OCI-LY7 (cell line): ENCODE measurements at regions not wholly inside any gene's neighbourhood (a gene's known extent, or its start where the extent isn't known, plus 50 kb on each side); places are given as distances from the start of the nearest gene placed in this dataset.

ENCODE experiments used
- BruUV-seq: library from RNA; stranded (reverse); fragments of 400-500 nt; replicated peaks from 2 replicates; lab custom pipeline; 2021; lab: Mats Ljungman, UMichigan
- CTCF ChIA-PET: fragments of 300-600 bp; sonication (Branson Sonifier 250); formaldehyde crosslinking; loops from one replicate; lab custom pipeline; 2022; ENCODE audit warnings: antibody characterized with exemption; ENCODE audit not compliant: unreplicated experiment; lab: Charles Lee
- POLR2A ChIA-PET: fragments of 300-600 bp; sonication (Branson Sonifier 250); formaldehyde crosslinking; loops from one replicate; lab custom pipeline; 2022; ENCODE audit warnings: antibody characterized with exemption; lab: Charles Lee
- DNase-seq: peaks from one replicate; pipeline ENCODE4 v3.0.0-alpha.2; 2015; ENCODE audit warnings: low spot score
- H2AFZ ChIP-seq: fragments of 200-600 bp; sonication (generic), shearing (Covaris generic); 2 replicates; pipeline ENCODE4 v1.6.1; 2014; ENCODE audit warnings: mild to moderate bottlenecking, antibody characterized with exemption, low read length, moderate library complexity
- H3K27ac ChIP-seq: fragments of 200-600 bp; sonication (generic); 2 replicates; pipeline ENCODE4 v1.5.1; 2014; ENCODE audit warnings: mixed run types, low read depth, mild to moderate bottlenecking, moderate library complexity, low read length, inconsistent platforms; ENCODE audit not compliant: poor library complexity, severe bottlenecking
- H3K36me3 ChIP-seq: fragments of 200-600 bp; sonication (generic); 2 replicates; pipeline ENCODE4 v1.6.1; 2014; ENCODE audit warnings: mild to moderate bottlenecking, antibody characterized with exemption, low read length, moderate library complexity, mixed read lengths; ENCODE audit not compliant: insufficient read depth
- H3K4me1 ChIP-seq: fragments of 200-600 bp; sonication (generic); 2 replicates; pipeline ENCODE4 v1.5.1; 2014; ENCODE audit warnings: mild to moderate bottlenecking, low read length; ENCODE audit not compliant: insufficient read depth, poor library complexity, severe bottlenecking
- H3K4me2 ChIP-seq: fragments of 200-600 bp; sonication (generic); 2 replicates; pipeline ENCODE4 v1.6.1; 2014; ENCODE audit warnings: mild to moderate bottlenecking, low read length
- H3K4me3 ChIP-seq: fragments of 200-600 bp; sonication (generic); 2 replicates; pipeline ENCODE4 v1.5.1; 2014; ENCODE audit warnings: mild to moderate bottlenecking, low read depth, low read length; ENCODE audit not compliant: poor library complexity, severe bottlenecking
- H3K79me2 ChIP-seq: fragments of 200-600 bp; sonication (generic); 2 replicates; pipeline ENCODE4 v1.6.1; 2016; ENCODE audit warnings: low read depth, mild to moderate bottlenecking, low read length, moderate library complexity, mixed read lengths; ENCODE audit not compliant: insufficient read depth
- H3K9me2 ChIP-seq: fragments of 200-600 bp; sonication (generic); 2 replicates; pipeline ENCODE4 v1.6.1; 2016; ENCODE audit warnings: mild to moderate bottlenecking, low read length, mixed read lengths; ENCODE audit not compliant: insufficient read depth
- H3K9me3 ChIP-seq: fragments of 200-600 bp; sonication (generic); 2 replicates; pipeline ENCODE4 v1.6.1; 2014; ENCODE audit warnings: mild to moderate bottlenecking, mixed run types, low read length, mixed read lengths
- H4K20me1 ChIP-seq: fragments of 200-600 bp; sonication (generic); 2 replicates; pipeline ENCODE4 v1.6.1; 2014; ENCODE audit warnings: mild to moderate bottlenecking, antibody characterized with exemption, low read length, moderate library complexity, mixed read lengths; ENCODE audit not compliant: insufficient read depth
- CTCF ChIP-seq: fragments of 200-600 bp; sonication (generic); conservative IDR thresholded peaks from 2 replicates; pipeline ENCODE4 v1.5.1; 2014; ENCODE audit warnings: mild to moderate bottlenecking, antibody characterized with exemption, low read length, moderate library complexity, mixed read lengths
- EZH2phosphoT487 ChIP-seq: fragments of 200-600 bp; sonication (generic); IDR thresholded peaks from 2 replicates; pipeline ENCODE4 v1.6.1; 2018; ENCODE audit warnings: low read depth, borderline replicate concordance, mild to moderate bottlenecking, mixed run types, antibody characterized with exemption, low read length, moderate library complexity, mixed read lengths
- intact Hi-C: fragments of 100-400 bp; cut with micrococcal nuclease; formaldehyde crosslinking; loops from one replicate; pipeline ENCODE4 v1.10.0; 2022; ENCODE audit not compliant: unreplicated experiment

GRCh38 chr6:51285876-51286275 is 467.2 kb downstream of the TFAP2B start:
- no peaks in the 10 kb centered on the region for H3K4me1 ChIP-seq
- no peak overlapping the region for H2AFZ ChIP-seq
- H3K4me3 ChIP-seq = no peak overlapping the region
- H3K36me3 ChIP-seq = no peaks in the 10 kb centered on the region
- no TSS peak for BruUV-seq
- no peak overlapping the region for H3K27ac ChIP-seq
- no peak overlapping the region for H3K4me2 ChIP-seq
- no peaks in the 10 kb centered on the region for H3K79me2 ChIP-seq
- H3K9me2 ChIP-seq = no peaks in the 10 kb centered on the region
- TF ChIP-seq EZH2phosphoT487 = no peak
- TF ChIP-seq CTCF = no peak
- no peaks in the 10 kb centered on the region for H4K20me1 ChIP-seq
- ChIA-PET CTCF (no interaction called here), POLR2A (interaction anchor here (0.8 kb wide), 1 partner anchor 14 kb away, joined by 3 read pairs; no protein-coding TSS in a partner anchor)
- intact Hi-C loops = no loop called here
- DNase-seq = no peak
- H3K9me3 ChIP-seq = no peaks in the 10 kb centered on the region

GRCh38 chr6:51289041-51289440 is 470.4 kb downstream of the TFAP2B start:
- Histone ChIP-seq H3K79me2 (no peaks in the 10 kb centered on the region), H3K4me3 (no peak overlapping the region), H4K20me1 (no peaks in the 10 kb centered on the region), H3K4me1 (no peaks in the 10 kb centered on the region), H3K9me3 (no peaks in the 10 kb centered on the region), H3K9me2 (no peaks in the 10 kb centered on the region), H2AFZ (no peak overlapping the region), H3K27ac (no peak overlapping the region), H3K4me2 (no peak overlapping the region), H3K36me3 (no peaks in the 10 kb centered on the region)
- TF ChIP-seq EZH2phosphoT487 (no peak), CTCF (no peak)
- CTCF ChIA-PET = no interaction called here
- BruUV-seq = no TSS peak
- DNase-seq = no peak
- POLR2A ChIA-PET = no interaction called here
- intact Hi-C loops = no loop called here

- ChIA-PET CTCF (no interaction called here), POLR2A (no interaction called here)
- no TSS peak for BruUV-seq
- Histone ChIP-seq H3K4me1 (no peaks in the 10 kb centered on the region), H3K27ac (no peak overlapping the region), H4K20me1 (no peaks in the 10 kb centered on the region), H3K9me3 (no peaks in the 10 kb centered on the region), H3K36me3 (no peaks in the 10 kb centered on the region), H3K4me3 (no peak overlapping the region), H3K4me2 (no peak overlapping the region), H2AFZ (no peak overlapping the region), H3K79me2 (no peaks in the 10 kb centered on the region), H3K9me2 (no peaks in the 10 kb centered on the region)
- no peak for DNase-seq
- TF ChIP-seq EZH2phosphoT487 (no peak), CTCF (no peak)
- intact Hi-C loops = no loop called here
Measured at GRCh38 chr6:51292659-51293058, 474.0 kb downstream of the TFAP2B start.
